ENCODE measurements at regions not wholly inside any gene's neighbourhood (a gene's known extent, or its start where the extent isn't known, plus 50 kb on each side); places are given as distances from the start of the nearest gene placed in this dataset.

DNA sequence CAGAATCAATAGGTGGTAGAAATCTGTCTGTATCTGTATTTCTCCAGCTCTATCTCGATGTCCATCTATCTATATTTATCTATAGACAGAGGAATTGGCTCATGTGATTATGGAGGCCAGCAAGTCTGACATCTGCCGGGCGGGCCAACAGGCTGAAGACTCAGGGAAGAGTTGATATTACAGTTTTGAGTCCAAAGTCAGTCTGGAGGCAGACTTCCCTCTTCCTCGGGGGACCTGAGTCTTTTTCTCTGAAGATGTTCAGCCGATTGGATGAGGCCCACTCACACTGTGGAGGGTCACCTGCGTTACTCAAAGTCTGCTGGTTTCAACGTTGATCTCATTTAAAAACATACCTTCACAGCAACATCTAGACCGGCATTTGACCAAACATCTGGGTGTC is 98.7 kb downstream of the RAMP3 start:
- Histone ChIP-seq H3K9me3 (no peaks in the 10 kb centered on the region), H3K27me3 (peaks cover 0 to 13% of the 10 kb centered on the region in 2 donors), H3K36me3 (no peaks in the 10 kb centered on the region), H3K4me3 (no peak overlapping the region), H3K27ac (no peak overlapping the region), H3K4me1 (no peaks in the 10 kb centered on the region)
- DNase-seq (ENCODE audit: low spot score in 2 of 2): no peak
- intact Hi-C loops (cut with DNase I; ENCODE audit: low total_unique reads): loop anchor here (10.0 kb wide), 1 partner anchor 102 kb away; the partner anchor contains the start of gene RAMP3
- TF ChIP-seq POLR2AphosphoS5 (IDR thresholded peaks at IDR 0.05) (no peak), POLR2A (IDR thresholded peaks at IDR 0.05) (no peak)
- TF ChIP-seq, protein P1, sequence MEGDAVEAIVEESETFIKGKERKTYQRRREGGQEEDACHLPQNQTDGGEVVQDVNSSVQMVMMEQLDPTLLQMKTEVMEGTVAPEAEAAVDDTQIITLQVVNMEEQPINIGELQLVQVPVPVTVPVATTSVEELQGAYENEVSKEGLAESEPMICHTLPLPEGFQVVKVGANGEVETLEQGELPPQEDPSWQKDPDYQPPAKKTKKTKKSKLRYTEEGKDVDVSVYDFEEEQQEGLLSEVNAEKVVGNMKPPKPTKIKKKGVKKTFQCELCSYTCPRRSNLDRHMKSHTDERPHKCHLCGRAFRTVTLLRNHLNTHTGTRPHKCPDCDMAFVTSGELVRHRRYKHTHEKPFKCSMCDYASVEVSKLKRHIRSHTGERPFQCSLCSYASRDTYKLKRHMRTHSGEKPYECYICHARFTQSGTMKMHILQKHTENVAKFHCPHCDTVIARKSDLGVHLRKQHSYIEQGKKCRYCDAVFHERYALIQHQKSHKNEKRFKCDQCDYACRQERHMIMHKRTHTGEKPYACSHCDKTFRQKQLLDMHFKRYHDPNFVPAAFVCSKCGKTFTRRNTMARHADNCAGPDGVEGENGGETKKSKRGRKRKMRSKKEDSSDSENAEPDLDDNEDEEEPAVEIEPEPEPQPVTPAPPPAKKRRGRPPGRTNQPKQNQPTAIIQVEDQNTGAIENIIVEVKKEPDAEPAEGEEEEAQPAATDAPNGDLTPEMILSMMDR (IDR thresholded peaks at IDR 0.05): no peak

DNA sequence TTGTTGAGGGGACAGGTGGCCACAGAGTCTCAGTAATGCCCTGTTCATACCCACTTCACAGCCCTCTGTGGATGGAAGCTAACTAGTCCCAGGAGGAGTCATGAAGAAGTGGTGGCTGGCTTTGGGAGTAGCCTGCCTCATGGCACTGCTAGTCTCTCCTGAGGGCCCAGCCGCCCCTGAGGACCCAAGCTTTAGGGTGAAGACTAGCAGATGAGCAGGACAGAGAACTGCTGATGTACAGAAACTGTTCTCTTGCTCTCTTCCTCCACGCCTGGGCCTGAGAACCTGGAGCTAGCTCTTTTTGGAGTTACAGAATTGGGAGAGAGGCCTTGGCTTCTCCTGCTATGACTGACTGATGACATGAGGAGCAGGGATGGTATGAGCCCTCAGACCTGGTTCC is 99.2 kb downstream of the RAMP3 start:
- Histone ChIP-seq H3K4me1 (no peaks in the 10 kb centered on the region), H3K27me3 (peaks cover 0 to 13% of the 10 kb centered on the region in 2 donors), H3K4me3 (no peak overlapping the region), H3K27ac (no peak overlapping the region), H3K36me3 (no peaks in the 10 kb centered on the region), H3K9me3 (no peaks in the 10 kb centered on the region)
- TF ChIP-seq POLR2A (IDR thresholded peaks at IDR 0.05) (no peak), POLR2AphosphoS5 (IDR thresholded peaks at IDR 0.05) (no peak)
- TF ChIP-seq, protein P1 (IDR thresholded peaks at IDR 0.05): no peak
- DNase-seq (ENCODE audit: low spot score in 2 of 2): no peak
- intact Hi-C loops (cut with DNase I; ENCODE audit: low total_unique reads): loop anchor here (10.0 kb wide), 1 partner anchor 102 kb away; the partner anchor contains the start of gene RAMP3

DNA sequence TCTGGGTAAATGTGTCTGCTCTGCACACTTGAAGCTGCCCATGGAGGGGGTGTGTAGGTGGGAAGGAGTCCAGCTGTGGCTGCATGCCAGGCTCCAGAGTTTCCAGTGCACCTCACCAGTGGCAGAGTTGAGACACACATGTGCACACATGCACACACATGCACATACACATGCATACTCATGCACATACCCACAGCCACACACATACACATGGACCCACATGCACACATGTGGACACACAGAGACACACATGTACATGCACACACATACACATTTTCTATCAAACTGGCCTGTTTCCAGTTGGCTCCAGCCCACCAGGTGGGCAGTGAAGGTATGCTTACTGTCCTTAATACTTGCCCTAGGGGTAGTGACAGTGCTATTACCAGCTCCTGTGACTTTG is 99.7 kb downstream of the RAMP3 start:
- intact Hi-C loops (cut with DNase I; ENCODE audit: low total_unique reads): loop anchor here (10.0 kb wide), 1 partner anchor 102 kb away; the partner anchor contains the start of gene RAMP3

DNA sequence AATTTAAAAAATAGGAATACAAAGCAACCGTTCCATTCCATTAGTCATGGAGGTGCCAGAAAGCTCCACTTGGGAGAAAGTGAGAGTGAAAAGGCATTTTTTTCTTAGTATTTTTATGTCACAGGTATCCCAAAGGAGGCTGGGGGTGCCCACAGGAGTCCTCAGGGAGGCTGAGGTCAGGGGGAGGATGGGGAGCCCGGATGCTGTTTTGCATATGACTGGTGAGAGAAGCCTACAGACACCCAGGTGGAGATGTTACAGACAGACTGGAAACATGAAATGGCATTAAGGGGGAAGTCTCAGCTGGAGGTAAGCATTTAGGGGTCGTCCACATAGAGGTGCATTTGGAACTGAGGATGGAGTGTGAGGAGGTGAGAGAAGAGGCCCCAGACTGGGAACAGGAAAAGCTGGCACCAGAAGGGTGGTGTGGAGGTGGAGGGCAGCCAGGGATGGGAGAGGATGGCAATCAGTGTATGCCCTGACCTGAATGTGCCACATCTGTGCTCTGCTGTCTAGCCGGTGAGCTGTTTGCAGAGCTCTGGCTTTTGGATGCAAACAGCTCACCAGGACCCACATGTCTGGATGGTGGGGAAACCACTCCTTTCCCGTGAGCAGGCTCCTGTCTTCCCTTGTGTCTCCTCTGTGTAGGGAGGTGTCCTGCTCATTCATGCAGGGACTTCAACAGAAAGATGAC is 101.1 kb downstream of the RAMP3 start:
- H3K4me1 ChIP-seq: no peaks in the 10 kb centered on the region
- peaks cover 0 to 13% of the 10 kb centered on the region in 2 donors for H3K27me3 ChIP-seq
- intact Hi-C loops (cut with DNase I; ENCODE audit: low total_unique reads): loop anchor here (10.0 kb wide), 1 partner anchor 104 kb away; the partner anchor contains the start of gene RAMP3
- H3K36me3 ChIP-seq: no peaks in the 10 kb centered on the region
- TF ChIP-seq POLR2AphosphoS5 (IDR thresholded peaks at IDR 0.05): no peak
- TF ChIP-seq POLR2A (IDR thresholded peaks at IDR 0.05): no peak
- TF ChIP-seq, protein P1 (IDR thresholded peaks at IDR 0.05): no peak
- H3K9me3 ChIP-seq: no peaks in the 10 kb centered on the region
- DNase-seq (ENCODE audit: low spot score in 2 of 2): no peak
- no peak overlapping the region for H3K4me3 ChIP-seq
- no peak overlapping the region for H3K27ac ChIP-seq

More for the DNA sequence above, 99.7 kb downstream of the RAMP3 start:
- no peak overlapping the region for H3K4me3 ChIP-seq
- H3K4me1 ChIP-seq: no peaks in the 10 kb centered on the region
- peaks cover 0 to 13% of the 10 kb centered on the region in 2 donors for H3K27me3 ChIP-seq
- DNase-seq (ENCODE audit: low spot score in 2 of 2): no peak
- H3K36me3 ChIP-seq: no peaks in the 10 kb centered on the region
- no peaks in the 10 kb centered on the region for H3K9me3 ChIP-seq
- TF ChIP-seq, protein P1 (IDR thresholded peaks at IDR 0.05): no peak
- no peak for TF ChIP-seq POLR2A (IDR thresholded peaks at IDR 0.05)
- no peak for TF ChIP-seq POLR2AphosphoS5 (IDR thresholded peaks at IDR 0.05)
- H3K27ac ChIP-seq: no peak overlapping the region

DNA sequence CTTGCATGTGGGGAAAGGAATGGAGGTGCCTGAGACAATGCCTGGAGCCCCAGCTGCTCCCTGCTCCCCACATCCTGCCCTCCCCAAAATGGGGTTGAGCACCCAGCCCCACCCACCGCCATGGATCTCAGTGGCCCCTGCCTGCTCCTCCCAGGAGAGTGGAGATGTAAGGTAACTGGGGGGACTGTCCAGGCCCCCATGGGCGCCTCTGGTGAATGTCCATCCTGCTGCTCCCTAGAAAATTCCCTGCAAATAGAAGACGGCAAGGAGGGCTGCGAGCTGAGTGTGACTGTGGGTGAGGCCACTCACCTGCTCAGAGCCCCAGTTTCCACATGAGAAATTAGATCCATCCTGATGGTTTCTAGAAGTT is 101.6 kb downstream of the RAMP3 start:
- intact Hi-C loops (cut with DNase I; ENCODE audit: low total_unique reads): loop anchor here (10.0 kb wide), 1 partner anchor 104 kb away; the partner anchor contains the start of gene RAMP3
- no peaks in the 10 kb centered on the region for H3K36me3 ChIP-seq
- TF ChIP-seq, protein P1 (IDR thresholded peaks at IDR 0.05): no peak
- TF ChIP-seq POLR2A (IDR thresholded peaks at IDR 0.05) (no peak), POLR2AphosphoS5 (IDR thresholded peaks at IDR 0.05) (no peak)
- H3K27ac ChIP-seq: no peak overlapping the region
- no peaks in the 10 kb centered on the region for H3K4me1 ChIP-seq
- DNase-seq (ENCODE audit: low spot score in 2 of 2): no peak
- peaks cover 0 to 13% of the 10 kb centered on the region in 2 donors for H3K27me3 ChIP-seq
- no peaks in the 10 kb centered on the region for H3K9me3 ChIP-seq
- H3K4me3 ChIP-seq: no peak overlapping the region
